GM19438 (cell line): ENCODE measurements at regions not wholly inside any gene's neighbourhood (a gene's known extent, or its start where the extent isn't known, plus 50 kb on each side); places are given as distances from the start of the nearest gene placed in this dataset.

Experiments used
- ATAC-seq: cut with Tn5 transposase; IDR thresholded peaks from one replicate; pipeline ENCODE4 v1.9.1; 2021; ENCODE audit warnings: low read depth; ENCODE audit not compliant: unreplicated experiment

DNA sequence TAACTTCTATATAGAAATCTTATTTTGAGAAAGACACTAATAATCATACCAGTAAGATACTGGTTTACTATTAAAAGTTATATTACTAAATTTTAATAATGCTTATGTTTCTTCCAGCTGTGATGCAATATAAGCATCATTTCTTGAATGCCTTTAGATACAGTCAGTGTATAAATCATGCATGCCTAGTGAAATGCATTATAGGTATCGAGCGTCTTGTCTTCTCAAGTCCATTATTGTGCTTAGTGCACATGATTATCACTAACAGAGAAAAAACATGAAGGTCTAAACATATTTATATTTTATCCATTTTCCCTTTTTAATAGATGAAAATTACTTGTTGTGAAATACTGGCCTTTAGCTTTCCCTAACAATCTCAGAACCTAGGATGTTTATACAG is 1021.5 kb upstream of the AGA start:
- no peak for ATAC-seq

DNA sequence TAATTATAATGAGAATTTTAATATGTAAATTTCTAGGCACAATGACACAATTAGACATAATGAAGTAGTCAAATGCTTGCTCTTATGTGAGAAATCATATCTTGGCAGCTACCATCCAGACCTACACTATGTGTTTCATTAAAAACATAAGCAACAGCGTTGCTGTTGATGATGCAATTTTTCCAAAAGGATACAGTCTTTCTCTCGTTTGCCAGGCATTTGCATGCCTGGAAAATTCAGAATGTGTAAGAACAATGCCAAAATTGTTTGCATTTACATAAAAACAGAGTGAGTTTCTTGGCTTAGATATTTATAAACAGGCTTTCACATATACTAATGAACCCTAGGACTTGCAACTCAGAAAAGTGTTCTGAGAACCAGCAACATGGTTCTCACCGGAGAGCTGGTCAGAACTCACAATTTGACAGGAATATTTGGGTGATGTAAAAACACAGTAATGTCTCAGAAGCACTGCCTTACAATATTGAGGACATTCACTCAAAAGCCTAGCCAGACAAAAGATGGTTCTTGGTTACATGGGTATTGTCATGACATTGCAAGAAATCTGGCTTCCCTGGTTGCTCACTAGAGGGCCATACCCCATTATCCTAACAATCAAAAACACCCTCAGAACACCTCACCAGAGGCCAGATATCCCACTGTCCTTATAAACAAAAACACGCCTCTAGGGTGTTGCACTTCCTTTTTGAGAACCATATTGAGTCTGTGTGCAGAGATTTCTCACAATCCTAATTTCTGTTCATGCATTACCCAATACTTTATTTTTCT is 1029.0 kb upstream of the AGA start:
- ATAC-seq: no peak

DNA sequence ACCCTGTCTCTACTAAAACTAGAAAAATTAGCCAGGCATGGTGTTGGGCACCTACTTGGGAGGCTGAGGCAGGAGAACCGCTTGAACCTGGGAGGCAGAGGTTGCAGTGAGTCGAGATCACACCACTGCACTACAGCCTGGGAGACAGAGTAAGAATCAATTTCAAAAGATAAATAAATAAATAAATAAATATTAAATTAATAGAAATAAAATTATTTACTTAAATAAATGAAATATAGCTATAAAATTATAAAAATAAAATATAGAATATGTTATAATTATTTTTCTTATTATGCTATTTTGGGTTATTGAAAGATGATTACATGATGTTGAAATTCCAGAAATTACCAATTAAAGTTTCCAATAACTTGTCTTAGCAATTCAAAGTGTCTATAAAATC is 1029.8 kb upstream of the AGA start:
- ATAC-seq: no peak

- no peak for ATAC-seq
These were observed 1037.9 kb upstream of the AGA start for GRCh38 chr4:178480105-178480504.

- ATAC-seq: no peak
These were observed 1038.6 kb upstream of the AGA start for GRCh38 chr4:178480881-178481280.

- no peak for ATAC-seq
These were observed 1039.3 kb upstream of the AGA start for GRCh38 chr4:178481564-178481963.

GRCh38 chr4:178523038-178523437 is 1080.8 kb upstream of the AGA start:
- ATAC-seq: no peak

GRCh38 chr4:178535939-178536579 is 1093.8 kb upstream of the AGA start:
- ATAC-seq: no peak

GRCh38 chr4:178553201-178553600 is 1111.0 kb upstream of the AGA start:
- ATAC-seq: no peak

DNA sequence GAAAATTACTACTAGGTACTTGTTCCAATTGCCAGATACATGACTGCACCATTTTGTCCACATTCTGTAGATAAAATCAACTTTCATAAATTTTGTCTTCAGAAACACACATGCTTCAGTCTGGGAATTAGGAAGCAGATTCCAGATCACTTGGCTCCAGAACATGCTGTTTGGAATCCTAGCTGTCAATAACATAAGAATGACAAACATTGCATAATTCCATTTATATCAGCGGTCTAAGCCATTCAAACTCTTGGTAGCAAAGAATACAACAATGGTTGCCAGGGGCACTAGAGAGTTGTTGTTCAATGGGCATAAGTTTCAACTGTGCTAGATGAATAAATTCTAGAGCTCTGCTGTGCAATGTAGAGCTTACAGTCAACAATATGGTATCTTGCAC is 1112.1 kb upstream of the AGA start:
- ATAC-seq: no peak

DNA sequence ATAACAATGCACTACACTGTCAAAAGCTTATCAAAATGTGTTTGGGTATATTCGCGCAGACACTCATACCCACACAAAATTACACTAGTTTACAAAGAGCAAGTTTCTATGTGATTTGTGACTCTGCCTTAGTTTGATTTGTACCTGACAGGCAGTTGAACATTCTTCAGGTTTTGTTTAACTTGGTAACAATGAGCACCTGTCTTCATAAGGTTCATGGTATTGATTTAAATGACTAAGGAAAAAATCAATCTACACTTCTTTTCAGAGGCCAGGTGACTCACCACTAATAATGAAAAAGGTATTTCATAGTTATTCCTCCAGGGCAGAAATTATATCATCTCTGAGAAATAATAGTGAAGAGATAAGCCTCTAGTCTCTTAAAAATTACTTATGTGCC is 1114.6 kb upstream of the AGA start:
- ATAC-seq: no peak

DNA sequence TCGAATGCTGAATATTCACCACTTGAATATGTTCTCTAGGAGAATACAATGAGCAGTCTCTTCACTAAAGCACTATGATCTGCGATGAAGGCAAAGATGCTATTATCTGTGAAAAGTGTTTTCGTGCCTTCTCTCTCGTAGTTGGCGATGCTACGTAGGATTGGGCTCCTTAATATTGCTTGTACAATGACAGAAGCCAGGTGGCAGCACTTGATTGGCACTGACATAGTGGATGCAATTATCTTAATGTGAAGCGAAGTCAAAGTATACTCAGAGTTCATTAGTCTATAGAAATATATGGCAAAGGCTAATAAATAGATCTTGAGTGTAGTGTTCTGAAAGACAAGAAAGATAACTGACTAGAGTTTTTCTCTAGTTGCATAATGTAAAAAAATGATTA is 1135.7 kb upstream of the AGA start:
- ATAC-seq: no peak

DNA sequence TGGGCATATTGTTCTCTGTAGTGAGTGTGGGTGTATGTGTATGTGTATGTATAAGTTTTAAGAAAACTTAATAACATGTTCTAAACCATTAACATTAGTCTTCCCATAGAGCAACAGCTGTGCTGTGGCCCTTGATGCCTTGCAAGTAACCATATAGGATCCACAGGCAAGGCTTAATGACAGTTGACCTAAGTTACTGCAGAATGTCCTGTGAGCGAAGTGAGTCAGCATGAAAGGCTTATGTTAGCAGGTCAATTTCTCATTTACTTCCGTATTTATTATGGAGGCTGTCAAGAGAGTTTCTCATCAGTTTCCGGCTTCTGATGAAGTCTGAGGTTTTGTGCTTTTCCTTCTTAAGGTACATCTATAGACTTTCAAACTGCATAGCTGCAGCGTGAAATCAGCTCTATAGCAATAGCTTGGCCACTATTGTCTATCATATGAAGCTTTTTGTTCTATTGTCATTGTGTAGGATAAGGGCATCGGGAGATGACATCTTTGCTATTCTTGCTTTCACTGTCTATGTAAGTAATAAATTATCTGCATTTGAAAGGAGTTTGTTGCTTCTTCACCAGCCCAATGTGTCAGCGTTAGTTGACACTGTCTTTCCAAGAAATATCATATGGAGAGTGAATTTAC is 1153.4 kb upstream of the AGA start:
- no peak for ATAC-seq

- no peak for ATAC-seq
These were observed 1156.4 kb upstream of the AGA start for GRCh38 chr4:178598672-178599071.

DNA sequence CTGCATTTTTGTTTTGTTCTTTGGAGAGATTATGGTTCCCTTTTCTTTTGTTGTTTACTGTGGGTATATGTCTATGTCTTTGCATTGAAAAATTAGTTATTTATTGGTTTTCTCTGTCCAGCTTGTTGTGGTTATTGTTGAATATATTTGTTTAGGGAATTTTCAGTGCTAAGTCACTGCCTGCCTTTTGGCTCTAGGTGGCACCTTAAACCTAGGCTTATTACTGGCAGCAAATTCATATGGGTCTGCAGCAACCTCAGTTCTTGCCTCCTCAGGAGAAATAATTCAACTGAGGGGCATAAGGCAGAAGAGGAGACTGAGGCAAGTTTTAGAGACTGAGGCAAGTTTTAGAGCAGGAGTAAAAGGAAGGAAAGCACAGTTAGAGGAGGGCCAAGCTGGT is 1157.3 kb upstream of the AGA start:
- ATAC-seq: no peak

GRCh38 chr4:178602833-178603232 is 1160.6 kb upstream of the AGA start:
- ATAC-seq: no peak

GRCh38 chr4:178611062-178611461 is 1168.8 kb upstream of the AGA start:
- no peak for ATAC-seq

- ATAC-seq: no peak
These were observed 1170.5 kb upstream of the AGA start for GRCh38 chr4:178612733-178613132.

GRCh38 chr4:178632415-178632814 is 1190.2 kb upstream of the AGA start:
- no peak for ATAC-seq

GRCh38 chr4:178633263-178633662 is 1191.0 kb upstream of the AGA start:
- ATAC-seq: no peak

DNA sequence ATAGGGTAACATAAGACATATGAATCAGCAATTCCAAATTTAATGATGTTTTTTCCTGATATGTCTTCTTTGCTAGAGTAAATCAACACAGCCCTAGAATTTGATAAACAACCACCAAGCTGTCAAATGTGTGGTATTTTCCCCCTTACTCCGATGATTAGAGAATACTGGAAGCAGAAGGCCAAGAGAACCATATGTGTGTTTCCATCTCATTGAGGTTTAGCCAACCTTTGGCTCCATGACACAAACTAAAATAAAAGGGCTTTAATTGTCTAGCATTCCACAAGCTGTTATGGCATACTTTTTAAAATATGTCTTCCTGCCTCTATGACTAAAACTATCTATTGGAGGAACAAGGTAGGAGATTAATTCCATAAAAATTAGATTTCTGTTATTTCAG is 1222.4 kb upstream of the AGA start:
- no peak for ATAC-seq

DNA sequence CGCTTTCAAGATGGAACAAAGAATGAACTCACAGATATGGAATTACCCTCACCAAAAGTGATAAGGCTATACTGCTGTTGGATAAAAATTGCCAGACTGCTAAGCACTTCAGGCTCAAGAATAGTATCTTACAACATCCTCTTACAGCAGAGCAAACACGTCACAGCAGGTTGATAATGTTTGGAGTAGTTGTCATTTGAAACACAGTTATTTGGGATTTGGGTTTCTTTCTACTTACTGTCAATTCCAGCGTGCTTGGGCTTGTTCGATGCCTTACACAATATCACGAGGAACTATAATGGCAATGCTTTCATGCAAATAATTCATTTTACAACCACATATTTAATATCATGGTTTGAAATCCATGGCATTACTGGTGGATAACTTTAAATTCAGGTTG is 1223.7 kb upstream of the AGA start:
- ATAC-seq: no peak
